NT2/D1 (cell line): ENCODE measurements at regions not wholly inside any gene's neighbourhood (a gene's known extent, or its start where the extent isn't known, plus 50 kb on each side); places are given as distances from the start of the nearest gene placed in this dataset.

Source experiments
- DNase-seq: peaks from one replicate; pipeline ENCODE4 v3.0.0-alpha.2; 2011; ENCODE audit warnings: low read depth, low spot score
- H3K27me3 ChIP-seq: 2 replicates; pipeline ENCODE4 v1.6.0; 2011; ENCODE audit warnings: mild to moderate bottlenecking; ENCODE audit not compliant: insufficient read length, insufficient read depth
- H3K36me3 ChIP-seq: 2 replicates; pipeline ENCODE4 v1.6.1; 2011; ENCODE audit warnings: mild to moderate bottlenecking, low read length, mixed read lengths; ENCODE audit not compliant: insufficient read depth, insufficient read length
- H3K4me1 ChIP-seq: 2 replicates; pipeline ENCODE4 v1.5.1; 2011; ENCODE audit not compliant: insufficient read depth, insufficient read length
- H3K4me3 ChIP-seq: 2 replicates; pipeline ENCODE4 v1.5.1; 2011; ENCODE audit warnings: low read depth; ENCODE audit not compliant: insufficient read length
- H3K9ac ChIP-seq: 2 replicates; pipeline ENCODE4 v1.6.0; 2011; ENCODE audit warnings: low read depth; ENCODE audit not compliant: insufficient read length
- H3K9me3 ChIP-seq: 2 replicates; pipeline ENCODE4 v1.5.1; 2011; ENCODE audit warnings: mild to moderate bottlenecking, low read length; ENCODE audit not compliant: insufficient read depth
- SUZ12 ChIP-seq: IDR thresholded peaks from 2 replicates; pipeline ENCODE4 v1.6.1; 2011; ENCODE audit not compliant: insufficient read length, insufficient read depth; ENCODE audit errors: extremely low read depth
- YY1 ChIP-seq: IDR thresholded peaks from 2 replicates; pipeline ENCODE4 v1.6.1; 2011; ENCODE audit not compliant: insufficient read length, insufficient read depth
- ZNF274 ChIP-seq: IDR thresholded peaks from 2 replicates; pipeline ENCODE4 v1.6.1; 2011; ENCODE audit warnings: mild to moderate bottlenecking, low read depth, low read length

DNA sequence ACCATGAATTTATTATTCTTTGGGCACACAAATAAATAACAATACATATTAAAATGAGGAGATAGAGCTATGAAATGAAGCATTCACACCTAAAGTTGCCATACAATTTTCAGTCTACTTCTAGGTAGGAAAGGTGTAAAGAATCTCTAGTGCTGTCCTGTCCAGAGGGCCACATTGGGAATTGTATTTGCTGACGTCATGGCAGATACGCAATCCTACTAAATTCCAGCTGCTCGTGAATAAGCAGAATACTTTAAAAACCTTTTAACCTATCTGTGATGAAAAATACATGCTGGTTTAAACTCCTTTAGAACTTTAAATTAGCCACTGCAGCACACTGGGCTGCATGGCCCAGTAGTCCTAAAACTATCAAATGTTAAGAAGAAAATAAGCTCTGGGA, 236.1 kb downstream of the FSCB start:
- Histone ChIP-seq H3K4me3 (no peak overlapping the region), H3K9ac (no peak overlapping the region), H3K36me3 (no peaks in the 10 kb centered on the region), H3K9me3 (no peaks in the 10 kb centered on the region), H3K27me3 (no peaks in the 10 kb centered on the region), H3K4me1 (no peaks in the 10 kb centered on the region)
- no peak for DNase-seq
- TF ChIP-seq SUZ12 (no peak), ZNF274 (no peak), YY1 (no peak)

DNA sequence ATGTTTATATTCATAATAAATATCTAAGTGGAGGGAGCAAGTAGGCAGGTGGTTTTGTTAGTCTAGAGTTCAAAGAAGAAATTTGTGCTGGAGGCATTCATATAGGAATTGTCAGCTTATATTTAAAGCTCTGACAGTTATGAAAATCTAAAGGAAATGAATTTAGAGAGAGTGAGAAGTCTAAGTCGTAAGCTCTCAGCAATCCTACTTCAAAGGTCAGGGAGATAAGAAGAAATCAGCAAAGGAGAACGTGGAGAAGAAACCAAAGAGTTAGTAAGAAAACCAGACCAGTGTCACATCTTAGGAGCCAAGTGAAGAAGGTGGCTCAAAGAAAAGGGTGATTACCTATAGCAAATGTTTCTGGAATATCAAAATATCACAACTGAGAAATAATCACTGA, 241.8 kb downstream of the FSCB start:
- Histone ChIP-seq H3K9ac (no peak overlapping the region), H3K27me3 (no peaks in the 10 kb centered on the region), H3K4me3 (no peak overlapping the region), H3K9me3 (no peaks in the 10 kb centered on the region), H3K36me3 (no peaks in the 10 kb centered on the region), H3K4me1 (no peaks in the 10 kb centered on the region)
- no peak for DNase-seq
- TF ChIP-seq YY1: no peak
- no peak for TF ChIP-seq ZNF274

DNA sequence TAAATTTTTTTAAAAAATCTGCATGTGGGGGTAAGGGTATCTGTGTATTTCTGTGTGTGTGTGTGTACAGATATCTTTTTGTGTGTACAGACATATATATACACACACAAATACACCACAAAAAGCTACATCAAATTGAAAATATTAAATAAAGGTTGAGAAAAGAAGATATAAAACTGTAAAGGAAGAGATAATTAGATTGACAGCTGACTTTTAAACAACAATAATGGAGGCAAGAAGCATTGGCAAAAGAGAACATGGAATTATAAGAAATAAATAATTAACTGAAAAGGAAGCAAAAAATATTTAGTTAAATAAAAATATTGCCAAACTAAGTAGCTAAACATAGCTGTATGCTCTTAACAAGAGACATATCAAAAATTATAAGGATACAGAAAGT, 291.4 kb downstream of the FSCB start:
- TF ChIP-seq ZNF274 (no peak), SUZ12 (no peak), YY1 (no peak)
- Histone ChIP-seq H3K4me3 (no peak overlapping the region), H3K36me3 (no peaks in the 10 kb centered on the region), H3K9me3 (no peaks in the 10 kb centered on the region), H3K9ac (no peak overlapping the region), H3K27me3 (no peaks in the 10 kb centered on the region), H3K4me1 (no peaks in the 10 kb centered on the region)
- no peak for DNase-seq

DNA sequence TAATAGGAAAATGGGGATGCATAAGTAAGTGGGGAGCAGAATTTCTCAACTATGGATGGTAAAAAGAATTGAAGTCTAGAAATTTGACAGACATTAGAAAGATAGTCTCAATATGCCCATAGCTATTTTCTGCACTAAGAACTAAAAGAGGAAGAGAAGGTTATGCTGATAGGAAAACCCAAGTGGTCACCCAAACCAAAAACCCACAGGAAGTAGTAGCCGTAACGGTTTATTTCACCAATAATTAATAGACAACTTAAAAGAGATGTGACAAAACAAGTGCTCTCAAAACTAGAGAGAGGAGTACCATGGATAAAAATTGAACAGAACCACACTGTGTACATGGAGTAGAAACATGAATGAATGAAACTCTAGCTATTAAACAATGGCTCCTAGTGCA, 295.4 kb downstream of the FSCB start:
- H3K4me3 ChIP-seq: no peak overlapping the region
- no peaks in the 10 kb centered on the region for H3K36me3 ChIP-seq
- no peak for TF ChIP-seq SUZ12
- no peak for TF ChIP-seq ZNF274
- TF ChIP-seq YY1: no peak
- no peaks in the 10 kb centered on the region for H3K4me1 ChIP-seq
- no peaks in the 10 kb centered on the region for H3K9me3 ChIP-seq
- H3K9ac ChIP-seq: no peak overlapping the region
- no peak for DNase-seq
- H3K27me3 ChIP-seq: no peaks in the 10 kb centered on the region

DNA sequence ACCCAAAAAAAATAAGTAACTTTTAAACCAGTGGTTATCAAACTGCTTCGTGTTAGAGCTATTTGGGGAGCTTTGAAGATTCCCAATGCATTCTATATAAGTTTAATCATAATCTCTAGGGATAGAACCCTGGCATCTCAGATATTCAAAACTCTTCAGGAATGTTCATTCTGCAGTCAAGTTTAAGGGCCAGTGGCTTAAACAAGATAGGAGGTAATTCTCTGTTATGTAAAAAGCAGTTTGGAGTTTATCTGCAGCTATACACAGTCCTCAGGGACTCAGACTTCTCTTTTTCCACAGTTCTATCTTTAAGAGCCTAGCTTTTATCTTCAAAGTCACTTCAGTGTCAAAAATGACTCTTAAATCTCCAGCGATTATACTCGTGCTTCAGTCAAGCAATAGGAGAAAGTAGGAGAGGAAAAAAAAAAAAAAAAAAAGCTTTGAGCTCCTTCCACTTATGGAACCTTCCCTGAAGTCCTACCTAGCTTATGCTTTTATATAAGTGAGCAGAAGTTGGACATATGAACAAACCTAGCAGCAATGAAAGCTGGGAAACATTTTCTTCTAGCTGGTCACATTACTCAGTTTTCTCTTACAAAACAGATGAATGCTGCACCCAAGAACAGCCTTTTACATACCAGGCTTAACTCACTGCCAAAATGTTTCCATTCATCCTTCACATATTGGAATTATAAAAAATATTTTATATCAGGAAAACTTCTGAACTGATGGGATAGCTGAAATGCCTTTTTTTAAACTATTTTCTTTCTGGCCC, 302.8 kb downstream of the FSCB start:
- H3K4me1 ChIP-seq: no peaks in the 10 kb centered on the region
- TF ChIP-seq ZNF274 (no peak), YY1 (no peak), SUZ12 (no peak)
- H3K36me3 ChIP-seq: no peaks in the 10 kb centered on the region
- no peaks in the 10 kb centered on the region for H3K27me3 ChIP-seq
- no peak for DNase-seq
- no peak overlapping the region for H3K9ac ChIP-seq
- no peak overlapping the region for H3K4me3 ChIP-seq
- no peaks in the 10 kb centered on the region for H3K9me3 ChIP-seq

DNA sequence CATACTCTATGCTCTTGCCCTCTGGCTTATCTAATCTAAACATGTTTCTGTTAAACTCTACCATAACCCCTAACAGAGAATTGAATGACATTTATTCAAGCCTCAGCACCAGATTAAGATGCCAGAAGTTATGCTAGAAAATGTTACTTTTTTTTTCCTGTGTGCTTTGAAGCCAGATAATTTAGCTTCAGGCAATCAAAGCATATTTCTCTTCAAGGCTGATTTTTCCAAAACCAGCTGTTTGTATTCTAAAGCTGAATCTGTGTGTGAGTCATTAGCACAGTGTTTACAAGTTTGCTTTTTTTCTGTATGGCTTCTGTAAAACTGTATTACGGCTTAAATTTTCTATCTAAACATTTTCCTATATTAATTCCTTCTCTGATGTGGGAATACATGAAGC, 326.1 kb downstream of the FSCB start:
- H3K4me1 ChIP-seq: no peaks in the 10 kb centered on the region
- DNase-seq: no peak
- no peak for TF ChIP-seq YY1
- no peak for TF ChIP-seq ZNF274
- no peak for TF ChIP-seq SUZ12
- H3K4me3 ChIP-seq: no peak overlapping the region
- no peaks in the 10 kb centered on the region for H3K9me3 ChIP-seq
- no peaks in the 10 kb centered on the region for H3K36me3 ChIP-seq
- H3K27me3 ChIP-seq: no peaks in the 10 kb centered on the region
- H3K9ac ChIP-seq: no peak overlapping the region

DNA sequence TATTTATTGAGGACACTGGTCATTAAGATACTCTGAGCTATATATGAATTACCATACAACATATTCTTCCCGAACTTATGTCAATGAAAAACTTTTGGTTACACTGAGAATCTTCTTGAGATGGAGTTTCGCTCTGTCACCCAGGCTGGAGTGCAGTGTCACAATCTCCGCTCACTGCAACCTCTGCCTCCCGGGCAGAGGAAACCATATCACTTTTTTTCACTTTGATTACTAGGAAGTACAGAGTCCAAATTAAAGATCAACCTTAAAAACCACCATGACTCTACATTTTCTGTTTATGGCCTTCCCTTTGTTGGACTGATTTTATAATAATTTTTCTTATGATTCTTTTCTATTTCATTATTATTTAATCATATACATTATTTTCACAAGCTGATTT, 336.5 kb downstream of the FSCB start:
- Histone ChIP-seq H3K27me3 (no peaks in the 10 kb centered on the region), H3K9ac (no peak overlapping the region), H3K4me3 (no peak overlapping the region), H3K4me1 (no peaks in the 10 kb centered on the region), H3K9me3 (no peaks in the 10 kb centered on the region), H3K36me3 (no peaks in the 10 kb centered on the region)
- TF ChIP-seq SUZ12: no peak
- no peak for TF ChIP-seq YY1
- TF ChIP-seq ZNF274: no peak
- DNase-seq: no peak

DNA sequence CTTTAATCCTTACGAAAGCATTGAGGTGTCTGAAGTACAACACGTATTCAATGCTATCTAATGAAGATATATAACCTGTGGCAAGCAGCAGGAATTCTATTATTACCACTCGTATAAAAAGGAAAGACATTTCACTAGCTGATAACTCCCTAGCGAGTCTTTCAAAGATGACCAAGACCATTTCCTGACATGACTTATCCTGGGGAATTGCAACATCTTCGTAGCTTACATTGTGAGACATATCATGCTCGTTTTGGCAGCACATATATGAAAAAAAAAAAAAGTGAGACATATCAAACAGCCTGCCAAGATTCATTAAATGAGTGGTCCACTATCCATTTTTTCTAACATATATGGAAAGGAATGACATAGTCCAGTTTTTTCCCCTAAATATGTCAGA, 337.0 kb downstream of the FSCB start:
- TF ChIP-seq ZNF274: no peak
- no peak for TF ChIP-seq SUZ12
- no peaks in the 10 kb centered on the region for H3K9me3 ChIP-seq
- no peaks in the 10 kb centered on the region for H3K36me3 ChIP-seq
- H3K27me3 ChIP-seq: no peaks in the 10 kb centered on the region
- no peaks in the 10 kb centered on the region for H3K4me1 ChIP-seq
- no peak for DNase-seq
- no peak overlapping the region for H3K4me3 ChIP-seq
- no peak overlapping the region for H3K9ac ChIP-seq
